GM12878 (cell line): ENCODE measurements at regions not wholly inside any gene's neighbourhood (a gene's known extent, or its start where the extent isn't known, plus 50 kb on each side); places are given as distances from the start of the nearest gene placed in this dataset.
A peak's percentile ranks its signal among the peaks of the same experiment; 100 is the strongest.

Experiments used
- ATAC-seq: fragments of 200-7000 bp; cut with Tn5 transposase; 3 replicates; pipeline ENCODE4 v1.9.1; 2020; ENCODE audit warnings: mild to moderate bottlenecking, moderate library complexity
- BruUV-seq: library from RNA; stranded (reverse); fragments of 400-500 nt; replicated peaks from 2 replicates; lab custom pipeline; 2021; lab: Mats Ljungman, UMichigan
- CTCF ChIA-PET: fragments of 300-600 bp; sonication (Branson Sonifier 250); formaldehyde crosslinking; extraction: SDS; loops from one replicate; lab custom pipeline; 2021; ENCODE audit warnings: inconsistent platforms; lab: Yijun Ruan, JAX
- POLR2A ChIA-PET: fragments of 350-600 bp; formaldehyde crosslinking; extraction: SDS; loops from one replicate; lab custom pipeline; 2021; ENCODE audit warnings: inconsistent platforms; lab: Charles Lee
- RAD21 ChIA-PET: fragments of 300-600 bp; sonication (Branson Sonifier 250); formaldehyde crosslinking; loops from one replicate; lab custom pipeline; 2023; ENCODE audit warnings: antibody characterized with exemption; ENCODE audit not compliant: unreplicated experiment; lab: Charles Lee
- SMC1A ChIA-PET: fragments of 300-600 bp; sonication (Branson Sonifier 250); formaldehyde crosslinking; loops from one replicate; lab custom pipeline; 2023; ENCODE audit not compliant: unreplicated experiment, uncharacterized antibody; lab: Charles Lee
- DNase-seq: peaks from one replicate; pipeline ENCODE4 v3.0.0-alpha.2; 2011; ENCODE audit warnings: low read depth, low spot score
- FAIRE-seq: peaks from 3 replicates; lab custom pipeline; 2011; peaks lifted over from hg19 to GRCh38; lab: Jason Lieb, UNC
- H2AFZ ChIP-seq: 2 replicates; pipeline ENCODE4 v1.6.0; 2011; ENCODE audit warnings: low read depth, low read length, control low read depth; ENCODE audit not compliant: control insufficient read depth
- H3K27ac ChIP-seq: 2 replicates; pipeline ENCODE4 v1.5.1; 2011; ENCODE audit warnings: control low read depth; ENCODE audit not compliant: control insufficient read depth, insufficient read depth
- H3K27me3 ChIP-seq, 2 experiments: replicated peaks in 1 of 2; 2 replicates each; pipeline versions ENCODE4 v1.6.0 to v1.6.1; 2011; ENCODE audit warnings: low read length in 1 of 2; ENCODE audit not compliant: control insufficient read depth in 2 of 2, insufficient read depth in 2 of 2
- H3K36me3 ChIP-seq, 2 experiments: 2 replicates each; pipeline ENCODE4 v1.5.1; 2011; ENCODE audit warnings: low read length in 1 of 2; ENCODE audit not compliant: control insufficient read depth in 2 of 2, insufficient read depth in 2 of 2
- H3K4me1 ChIP-seq: 2 replicates; pipeline ENCODE4 v1.6.1; 2011; ENCODE audit warnings: mild to moderate bottlenecking, low read length, moderate library complexity, mixed read lengths; ENCODE audit not compliant: control insufficient read depth, insufficient read depth
- H3K4me2 ChIP-seq: 2 replicates; pipeline ENCODE4 v1.6.0; 2011; ENCODE audit warnings: control low read depth; ENCODE audit not compliant: control insufficient read depth, insufficient read depth
- H3K4me3 ChIP-seq: fragments of 200-600 bp; sonication (generic); 2 replicates; pipeline ENCODE4 v1.5.1; 2016
- H3K79me2 ChIP-seq: 2 replicates; pipeline ENCODE4 v1.6.0; 2011; ENCODE audit warnings: low read length; ENCODE audit not compliant: control insufficient read depth, insufficient read depth
- H3K9ac ChIP-seq: 2 replicates; pipeline ENCODE4 v1.8.0; 2011; ENCODE audit warnings: low read length, control low read depth, mixed read lengths; ENCODE audit not compliant: control insufficient read depth, insufficient read depth
- H3K9me3 ChIP-seq: replicated peaks from 3 replicates; pipeline ENCODE4 v1.5.1; 2011; ENCODE audit warnings: mild to moderate bottlenecking, low read length; ENCODE audit not compliant: control insufficient read depth, insufficient read depth
- H4K20me1 ChIP-seq: 2 replicates; pipeline ENCODE4 v1.6.0; 2011; ENCODE audit not compliant: control insufficient read depth, insufficient read depth
- EGR1 ChIP-seq, 2 experiments: IDR thresholded peaks; 1 replicate in 1 of 2; 2 replicates in 1 of 2; pipeline ENCODE4 v1.6.1; 2011 to 2012; ENCODE audit warnings: low read depth in 2 of 2, low read length in 2 of 2, borderline replicate concordance in 1 of 2, mild to moderate bottlenecking in 1 of 2, moderate library complexity in 1 of 2
- MXI1 ChIP-seq: fragments of 150-350 bp; IDR thresholded peaks from 2 replicates; pipeline ENCODE4 v1.6.1; 2011; ENCODE audit warnings: low read depth, mild to moderate bottlenecking, inconsistent platforms, low read length, improper control_type of control experiment
- POU2F2 ChIP-seq: IDR thresholded peaks from 3 replicates; pipeline ENCODE4 v1.6.1; 2011; ENCODE audit warnings: low read depth, mild to moderate bottlenecking, low read length, borderline replicate concordance
- RAD21 ChIP-seq: IDR thresholded peaks from 2 replicates; pipeline ENCODE4 v1.6.1; 2011; ENCODE audit warnings: mild to moderate bottlenecking, low read depth, low read length, moderate library complexity; ENCODE audit not compliant: insufficient read depth
- SMC3 ChIP-seq: IDR thresholded peaks from 2 replicates; pipeline ENCODE4 v1.6.1; 2011; ENCODE audit warnings: low read length, improper control_type of control experiment, borderline replicate concordance
- SRF ChIP-seq, 2 experiments: IDR thresholded peaks; 2 replicates each; pipeline ENCODE4 v1.6.1; 2011; ENCODE audit warnings: low read depth in 2 of 2, low read length in 2 of 2, mild to moderate bottlenecking in 1 of 2, moderate library complexity in 1 of 2
- STAT3 ChIP-seq: IDR thresholded peaks from 2 replicates; pipeline ENCODE4 v1.6.1; 2011; ENCODE audit warnings: low read depth, low read length, improper control_type of control experiment
- TAF1 ChIP-seq: IDR thresholded peaks from 2 replicates; pipeline ENCODE4 v1.6.1; 2011; ENCODE audit warnings: mild to moderate bottlenecking, low read depth, low read length, borderline replicate concordance
- YY1 ChIP-seq: IDR thresholded peaks from 2 replicates; pipeline ENCODE4 v1.6.1; 2011; ENCODE audit warnings: low read depth, mild to moderate bottlenecking, low read length
- WGBS: methylation state at CpG from one replicate; pipeline ENCODE4 v1.1.6; 2016; ENCODE audit warnings: low lambda C conversion rate; ENCODE audit not compliant: insufficient replicate concordance, insufficient coverage; ENCODE audit errors: missing lambda C conversion rate; 5-methylcytosine and 5-hydroxymethylcytosine counted together
- in situ Hi-C: fragments of 300-500 bp; cut with MboI; formaldehyde crosslinking; loops from 9 replicates; pipeline ENCODE4 v1.14.3; 2018; ENCODE audit warnings: mixed read lengths
- intact Hi-C: fragments of 100-400 bp; cut with micrococcal nuclease; formaldehyde crosslinking; loops from one replicate; pipeline ENCODE4 v1.14.2; 2022; ENCODE audit not compliant: unreplicated experiment
- TF ChIP-seq, protein P1 (sequence below), 3 experiments: IDR thresholded peaks in 2 of 3; conservative IDR thresholded peaks in 1 of 3; 2 replicates each; pipeline ENCODE4 v1.5.1; 2011; ENCODE audit warnings: low read depth in 3 of 3, low read length in 3 of 3, mild to moderate bottlenecking in 3 of 3, control low read depth in 2 of 3, moderate library complexity in 2 of 3, inconsistent platforms in 1 of 3, mixed read lengths in 1 of 3; ENCODE audit not compliant: control insufficient read depth in 2 of 3, insufficient read depth in 1 of 3; ENCODE audit errors: extremely low read depth in 1 of 3

DNA sequence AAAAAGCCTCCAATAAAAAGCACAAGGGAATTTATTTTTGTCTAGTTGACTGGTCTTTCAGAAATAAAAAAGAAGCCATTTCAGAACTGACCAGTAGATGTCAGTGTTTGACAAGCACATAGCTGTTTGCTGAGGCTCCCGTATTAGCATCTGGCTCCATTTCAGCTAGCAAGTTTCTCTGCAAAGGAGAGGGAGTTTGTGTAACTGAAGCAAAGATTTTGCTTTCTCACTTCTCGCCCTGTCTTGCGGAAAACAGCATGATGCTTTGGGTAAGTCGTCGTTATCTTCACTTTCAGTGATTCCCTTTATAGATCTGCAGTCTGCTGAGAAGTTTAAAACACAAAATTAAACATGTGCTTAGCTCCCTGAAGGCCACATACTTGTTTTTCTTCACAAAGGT lies 85.5 kb downstream of the CT47B1 start:
- peak; percentile 47 for DNase-seq
- 1% methylated on average over 5 of the region's 5 CpGs for WGBS
- H4K20me1 ChIP-seq = no peaks in the 10 kb centered on the region
- no peak overlapping the region; the same call in 1 of the 2 replicates for H2AFZ ChIP-seq
- intact Hi-C loops = loop anchor here (1.0 to 2.0 kb wide), 3 partner anchors 292 to 789 kb away; no protein-coding TSS in a partner anchor
- no peaks in the 10 kb centered on the region for H3K4me1 ChIP-seq
- ChIA-PET SMC1A (interaction anchor here (0.7 to 3.0 kb wide), 27 partner anchors 10 to 795 kb away, joined by 3 to 19 read pairs (median 4); no protein-coding TSS in a partner anchor), RAD21 (interaction anchor here (0.6 to 1.9 kb wide), 16 partner anchors 9 to 796 kb away, joined by 3 to 12 read pairs (median 6); no protein-coding TSS in a partner anchor), CTCF (interaction anchor here (0.7 to 3.8 kb wide), 38 partner anchors 9 to 898 kb away, joined by 3 to 31 read pairs (median 4); no protein-coding TSS in a partner anchor), POLR2A (no interaction called here)
- no peaks in the 10 kb centered on the region for H3K27me3 ChIP-seq
- ATAC-seq = peak; percentile 86
- FAIRE-seq = peak; percentile 90
- TF ChIP-seq SRF (IDR thresholded peaks at IDR 0.05; ENCODE audit: low read depth in 2 of 2, low read length in 2 of 2) (no peak), POU2F2 (0 out of 3 replicates have a peak, but pooled peaks have one; percentile 38), YY1 (0 out of 2 replicates have a peak, but pooled peaks have one; percentile 32), STAT3 (no peak), RAD21 (peak; percentile 96), TAF1 (no peak), SMC3 (peak; percentile 82), EGR1 (IDR thresholded peaks at IDR 0.05; ENCODE audit: borderline replicate concordance in 1 of 2, low read depth in 2 of 2, low read length in 2 of 2) (no peak), MXI1 (no peak)
- TF ChIP-seq, protein P1, sequence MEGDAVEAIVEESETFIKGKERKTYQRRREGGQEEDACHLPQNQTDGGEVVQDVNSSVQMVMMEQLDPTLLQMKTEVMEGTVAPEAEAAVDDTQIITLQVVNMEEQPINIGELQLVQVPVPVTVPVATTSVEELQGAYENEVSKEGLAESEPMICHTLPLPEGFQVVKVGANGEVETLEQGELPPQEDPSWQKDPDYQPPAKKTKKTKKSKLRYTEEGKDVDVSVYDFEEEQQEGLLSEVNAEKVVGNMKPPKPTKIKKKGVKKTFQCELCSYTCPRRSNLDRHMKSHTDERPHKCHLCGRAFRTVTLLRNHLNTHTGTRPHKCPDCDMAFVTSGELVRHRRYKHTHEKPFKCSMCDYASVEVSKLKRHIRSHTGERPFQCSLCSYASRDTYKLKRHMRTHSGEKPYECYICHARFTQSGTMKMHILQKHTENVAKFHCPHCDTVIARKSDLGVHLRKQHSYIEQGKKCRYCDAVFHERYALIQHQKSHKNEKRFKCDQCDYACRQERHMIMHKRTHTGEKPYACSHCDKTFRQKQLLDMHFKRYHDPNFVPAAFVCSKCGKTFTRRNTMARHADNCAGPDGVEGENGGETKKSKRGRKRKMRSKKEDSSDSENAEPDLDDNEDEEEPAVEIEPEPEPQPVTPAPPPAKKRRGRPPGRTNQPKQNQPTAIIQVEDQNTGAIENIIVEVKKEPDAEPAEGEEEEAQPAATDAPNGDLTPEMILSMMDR (IDR thresholded peaks at IDR 0.05 in 2 of 3, conservative IDR thresholded peaks at IDR 0.05 in 1 of 3; ENCODE audit: control insufficient read depth in 2 of 3, extremely low read depth in 1 of 3, insufficient read depth in 1 of 3, low read depth in 3 of 3, low read length in 3 of 3) = peak; percentile 71 to 85 (median 79)
- no peak overlapping the region for H3K9ac ChIP-seq
- no peak overlapping the region for H3K4me3 ChIP-seq
- no peak overlapping the region for H3K27ac ChIP-seq
- BruUV-seq = no TSS peak
- in situ Hi-C loops = loop anchor here (5.0 kb wide), 1 partner anchor 787 kb away; no protein-coding TSS in a partner anchor
- H3K9me3 ChIP-seq = no peaks in the 10 kb centered on the region
- H3K36me3 ChIP-seq = no peaks in the 10 kb centered on the region
- no peaks in the 10 kb centered on the region for H3K79me2 ChIP-seq
- no peak overlapping the region for H3K4me2 ChIP-seq
